HEK293 (cell line): ENCODE measurements at regions not wholly inside any gene's neighbourhood (a gene's known extent, or its start where the extent isn't known, plus 50 kb on each side); places are given as distances from the start of the nearest gene placed in this dataset.
A peak's percentile ranks its signal among the peaks of the same experiment; 100 is the strongest.

ENCODE experiments used
- EGR2 ChIP-seq: fragments of 450-650 bp; formaldehyde crosslinking; IDR thresholded peaks from 2 replicates; pipeline ENCODE4 v1.5.1; 2016; ENCODE audit warnings: low read depth, missing biosample characterization, missing genetic modification characterization
- FEZF1 ChIP-seq: fragments of 450-650 bp; formaldehyde crosslinking; IDR thresholded peaks from 2 replicates; pipeline ENCODE4 v1.5.1; 2016; ENCODE audit warnings: missing biosample characterization, missing genetic modification characterization
- IKZF3 ChIP-seq: fragments of 450-650 bp; IDR thresholded peaks from 2 replicates; pipeline ENCODE4 v1.5.0; 2018; ENCODE audit warnings: missing biosample characterization, mild to moderate bottlenecking, missing genetic modification characterization, moderate library complexity
- KLF7 ChIP-seq: fragments of 450-650 bp; formaldehyde crosslinking; IDR thresholded peaks from 2 replicates; pipeline ENCODE4 v1.5.1; 2016; ENCODE audit warnings: missing biosample characterization, missing genetic modification characterization, borderline replicate concordance
- KLF8 ChIP-seq: fragments of 450-650 bp; formaldehyde crosslinking; IDR thresholded peaks from 2 replicates; pipeline ENCODE4 v1.5.1; 2016; ENCODE audit warnings: missing biosample characterization, missing genetic modification characterization
- PRDM1 ChIP-seq: fragments of 450-650 bp; formaldehyde crosslinking; IDR thresholded peaks from 2 replicates; pipeline ENCODE4; 2016; ENCODE audit warnings: missing biosample characterization, missing genetic modification characterization
- SP3 ChIP-seq: fragments of 450-650 bp; formaldehyde crosslinking; IDR thresholded peaks from 2 replicates; pipeline ENCODE4 v1.5.1; 2016; ENCODE audit warnings: missing biosample characterization, missing genetic modification characterization
- SP7 ChIP-seq: fragments of 450-650 bp; formaldehyde crosslinking; IDR thresholded peaks from 2 replicates; pipeline ENCODE4 v1.5.1; 2016; ENCODE audit warnings: missing biosample characterization, missing genetic modification characterization
- WT1 ChIP-seq: fragments of 450-650 bp; formaldehyde crosslinking; IDR thresholded peaks from 2 replicates; pipeline ENCODE4 v1.5.1; 2016; ENCODE audit warnings: missing biosample characterization, missing genetic modification characterization
- YY1 ChIP-seq: fragments of 450-650 bp; formaldehyde crosslinking; IDR thresholded peaks from 2 replicates; pipeline ENCODE4 v1.5.1; 2018; ENCODE audit warnings: missing biosample characterization, missing genetic modification characterization
- ZBTB17 ChIP-seq: fragments of 450-650 bp; formaldehyde crosslinking; IDR thresholded peaks from 2 replicates; pipeline ENCODE4 v1.5.1; 2016; ENCODE audit warnings: missing biosample characterization, missing genetic modification characterization
- ZBTB20 ChIP-seq: fragments of 450-650 bp; formaldehyde crosslinking; IDR thresholded peaks from 2 replicates; pipeline ENCODE4 v1.5.1; 2016; ENCODE audit warnings: missing biosample characterization, missing genetic modification characterization
- ZBTB8A ChIP-seq: fragments of 450-650 bp; formaldehyde crosslinking; IDR thresholded peaks from 2 replicates; pipeline ENCODE4 v1.5.1; 2016; ENCODE audit warnings: missing biosample characterization, missing genetic modification characterization
- ZEB2 ChIP-seq: fragments of 450-650 bp; formaldehyde crosslinking; IDR thresholded peaks from 2 replicates; pipeline ENCODE4 v1.5.1; 2016; ENCODE audit warnings: missing biosample characterization, missing genetic modification characterization
- ZFHX2 ChIP-seq: fragments of 450-650 bp; formaldehyde crosslinking; conservative IDR thresholded peaks from 2 replicates; pipeline ENCODE4 v1.5.1; 2016; ENCODE audit warnings: missing biosample characterization, missing genetic modification characterization
- ZNF114 ChIP-seq: fragments of 450-650 bp; formaldehyde crosslinking; IDR thresholded peaks from 2 replicates; pipeline ENCODE4 v1.5.0; 2017; ENCODE audit warnings: missing biosample characterization, missing genetic modification characterization
- ZNF146 ChIP-seq: fragments of 450-650 bp; formaldehyde crosslinking; IDR thresholded peaks from 2 replicates; pipeline ENCODE4 v1.5.1; 2016; ENCODE audit warnings: missing biosample characterization, missing genetic modification characterization
- ZNF2 ChIP-seq: fragments of 450-650 bp; formaldehyde crosslinking; IDR thresholded peaks from 2 replicates; pipeline ENCODE4 v1.5.1; 2016; ENCODE audit warnings: missing biosample characterization, missing genetic modification characterization
- ZNF311 ChIP-seq: fragments of 450-650 bp; formaldehyde crosslinking; IDR thresholded peaks from 2 replicates; pipeline ENCODE4 v1.5.1; 2017; ENCODE audit warnings: missing biosample characterization, missing genetic modification characterization, borderline replicate concordance
- ZNF366 ChIP-seq: fragments of 450-650 bp; formaldehyde crosslinking; conservative IDR thresholded peaks from 2 replicates; pipeline ENCODE4 v1.5.1; 2016; ENCODE audit warnings: missing biosample characterization, missing genetic modification characterization
- ZNF394 ChIP-seq: fragments of 450-650 bp; formaldehyde crosslinking; IDR thresholded peaks from 2 replicates; pipeline ENCODE4 v1.5.1; 2016; ENCODE audit warnings: missing biosample characterization, missing genetic modification characterization, mild to moderate bottlenecking, moderate library complexity, borderline replicate concordance
- ZNF501 ChIP-seq: fragments of 450-650 bp; formaldehyde crosslinking; IDR thresholded peaks from 2 replicates; pipeline ENCODE4 v1.5.1; 2016; ENCODE audit warnings: missing biosample characterization, missing genetic modification characterization
- ZNF518A ChIP-seq: fragments of 450-650 bp; formaldehyde crosslinking; conservative IDR thresholded peaks from 2 replicates; pipeline ENCODE4 v1.5.1; 2016; ENCODE audit warnings: low read depth, missing biosample characterization, missing genetic modification characterization
- ZNF561 ChIP-seq: fragments of 450-650 bp; IDR thresholded peaks from 2 replicates; pipeline ENCODE4 v1.5.1; 2018; ENCODE audit warnings: missing biosample characterization, missing genetic modification characterization, borderline replicate concordance
- ZNF600 ChIP-seq: fragments of 450-650 bp; formaldehyde crosslinking; IDR thresholded peaks from 2 replicates; pipeline ENCODE4 v1.5.1; 2016; ENCODE audit warnings: missing biosample characterization, missing genetic modification characterization
- ZNF624 ChIP-seq: fragments of 450-650 bp; formaldehyde crosslinking; IDR thresholded peaks from 2 replicates; pipeline ENCODE4 v1.5.1; 2017; ENCODE audit warnings: missing biosample characterization, missing genetic modification characterization
- ZNF629 ChIP-seq: fragments of 450-650 bp; formaldehyde crosslinking; IDR thresholded peaks from 2 replicates; pipeline ENCODE4 v1.5.1; 2017; ENCODE audit warnings: missing biosample characterization, missing genetic modification characterization
- ZNF639 ChIP-seq: fragments of 450-650 bp; formaldehyde crosslinking; IDR thresholded peaks from 2 replicates; pipeline ENCODE4 v1.5.1; 2016; ENCODE audit warnings: missing biosample characterization, missing genetic modification characterization
- ZNF660 ChIP-seq: fragments of 450-650 bp; IDR thresholded peaks from 2 replicates; pipeline ENCODE4 v1.5.1; 2018; ENCODE audit warnings: missing biosample characterization, mild to moderate bottlenecking, missing genetic modification characterization
- ZNF692 ChIP-seq: fragments of 450-650 bp; formaldehyde crosslinking; IDR thresholded peaks from 2 replicates; pipeline ENCODE4 v1.5.1; 2016; ENCODE audit warnings: missing biosample characterization, missing genetic modification characterization
- ZNF76 ChIP-seq: fragments of 450-650 bp; formaldehyde crosslinking; IDR thresholded peaks from 2 replicates; pipeline ENCODE4; 2016; ENCODE audit warnings: low read depth, missing biosample characterization, missing genetic modification characterization, borderline replicate concordance
- ZNF830 ChIP-seq: fragments of 450-650 bp; IDR thresholded peaks from 2 replicates; pipeline ENCODE4 v1.5.0; 2018; ENCODE audit warnings: missing biosample characterization, missing genetic modification characterization, low read depth, mild to moderate bottlenecking, moderate library complexity
- ZNF843 ChIP-seq: fragments of 450-650 bp; formaldehyde crosslinking; IDR thresholded peaks from 2 replicates; pipeline ENCODE4 v1.5.1; 2016; ENCODE audit warnings: missing biosample characterization, missing genetic modification characterization

GRCh38 chr6:28814032-28814976 is 109.5 kb downstream of the TRIM27 start (continued):
- TF ChIP-seq ZNF639 (tag by site-specific recombination) (peak; percentile 36; the same call in 1 of the 2 replicates), KLF7 (tag by site-specific recombination) (0 out of 2 replicates have a peak, but pooled peaks have one; percentile 21), WT1 (0 out of 2 replicates have a peak, but pooled peaks have one; percentile 11), ZNF394 (peak; percentile 40; the same call in 1 of the 2 replicates), ZNF843 (tag by site-specific recombination) (0 out of 2 replicates have a peak, but pooled peaks have one; percentile 27), ZNF518A (0 out of 2 replicates have a peak, but pooled peaks have one; percentile 29), KLF8 (peak; percentile 79; the same call in 1 of the 2 replicates), YY1 (tag by site-specific recombination) (no peak), ZNF660 (tag by site-specific recombination) (0 out of 2 replicates have a peak, but pooled peaks have one; percentile 19), ZNF600 (peak; percentile 91), ZNF2 (tag by site-specific recombination) (peak; percentile 43), ZBTB8A (peak; percentile 93), ZNF114 (no peak), ZFHX2 (tag by site-specific recombination) (peak; percentile 88), ZNF830 (tag by site-specific recombination) (no peak), ZNF311 (tag by site-specific recombination) (no peak), ZEB2 (tag by site-specific recombination) (peak; percentile 47; the same call in 1 of the 2 replicates), FEZF1 (tag by site-specific recombination) (no peak), ZNF561 (tag by site-specific recombination) (peak; percentile 45; the same call in 1 of the 2 replicates), PRDM1 (peak; percentile 96), ZNF624 (no peak), ZBTB17 (tag by site-specific recombination) (peak; percentile 83), ZNF366 (peak; percentile 57; the same call in 1 of the 2 replicates), ZNF76 (tag by site-specific recombination) (0 out of 2 replicates have a peak, but pooled peaks have one; percentile 18), SP3 (tag by site-specific recombination) (0 out of 2 replicates have a peak, but pooled peaks have one; percentile 12), ZBTB20 (tag by site-specific recombination) (peak; percentile 60; the same call in 1 of the 2 replicates), SP7 (tag by site-specific recombination) (peak; percentile 66), ZNF146 (no peak), ZNF501 (tag by site-specific recombination) (peak; percentile 76; the same call in 1 of the 2 replicates), IKZF3 (peak; percentile 75), ZNF692 (peak; percentile 26; the same call in 1 of the 2 replicates), ZNF629 (tag by site-specific recombination) (peak; percentile 42; the same call in 1 of the 2 replicates), EGR2 (tag by site-specific recombination) (peak; percentile 88)
